Pancreas (tissue), 10 donors: ENCODE measurements at regions not wholly inside any gene's neighbourhood (a gene's known extent, or its start where the extent isn't known, plus 50 kb on each side); places are given as distances from the start of the nearest gene placed in this dataset.

Source experiments
- ATAC-seq, 4 donors: fragments of 200-7000 bp; cut with Tn5 transposase; one replicate each; pipeline versions ENCODE4 v1.8.0 to v1.9.1; 2020; ENCODE audit warnings: mild to moderate bottlenecking in 4 of 4, moderate library complexity in 4 of 4
- DNase-seq, 6 donors: peaks; one replicate each; pipeline ENCODE4 v3.0.0-alpha.2; 2020
- FAIRE-seq: peaks from 2 replicates; lab custom pipeline; 2012; peaks lifted over from hg19 to GRCh38; lab: Jason Lieb, UNC
- H3K27ac ChIP-seq, 4 donors: fragments of 200-600 bp; sonication (generic); 1 replicate in 3 of 4; 2 replicates in 1 of 4; pipeline versions ENCODE4 v1.5.0 to v1.8.0; 2020
- H3K27me3 ChIP-seq, 4 donors: fragments of 200-600 bp; one replicate each; pipeline ENCODE4 v1.8.0; 2021
- H3K36me3 ChIP-seq, 3 donors: fragments of 200-600 bp; sonication (generic) in 1 of 3; one replicate each; pipeline versions ENCODE4 v1.5.0 to v1.8.0; 2020 to 2021
- H3K4me1 ChIP-seq, 3 donors: fragments of 200-600 bp; one replicate each; pipeline ENCODE4 v1.8.0; 2021
- H3K4me3 ChIP-seq, 4 donors: fragments of 200-600 bp; sonication (generic) in 2 of 4; one replicate each; pipeline versions ENCODE4 v1.5.0 to v1.8.0; 2020 to 2021
- H3K9me3 ChIP-seq, 4 donors: fragments of 200-600 bp; one replicate each; pipeline ENCODE4 v1.8.0; 2021
- CTCF ChIP-seq, 4 donors: fragments of 200-600 bp; sonication (generic) in 3 of 4; IDR thresholded peaks; one replicate each; pipeline versions ENCODE4 v1.5.0 to v1.8.0; 2021; ENCODE audit warnings: antibody characterized with exemption in 4 of 4
- WGBS, 2 donors: extraction: QIAGEN DNeasy Blood & Tissue Kit; methylation state at CpG; one replicate each; pipeline ENCODE4 v1.1.7; 2013; 5-methylcytosine and 5-hydroxymethylcytosine counted together
- intact Hi-C, 3 donors: fragments of 100-400 bp; cut with DNase I; formaldehyde crosslinking; loops; one replicate each; pipeline versions ENCODE4 v1.11.1 to v1.14.2; 2022
- donor health status: healthy with polysubstance abuse.
- donor health status: DM: no; HTN: no; CAD: no; lungs with moderate emphysema.
- donor health status: DM: no; HTN: no; CAD: no.
- donor health status: control.
- donor health status: control.
- donor health status: Bipolar disorder and iron deficiency.
- donor health status: DM: yes; HTN: yes; CAD: no.
- donor health status: DM: no; HTN: no; CAD: no.
- donor health status: DM: no; HTN: no; CAD: no.
- donor health status: DM: yes; HTN: yes; CAD: no.

GRCh38 chr14:100432652-100433427 lies 109.7 kb downstream of the SLC25A47 start:
- FAIRE-seq: no peak
- 78 to 82% methylated on average over 5 of the region's 5 CpGs for WGBS, 2 donors

DNA sequence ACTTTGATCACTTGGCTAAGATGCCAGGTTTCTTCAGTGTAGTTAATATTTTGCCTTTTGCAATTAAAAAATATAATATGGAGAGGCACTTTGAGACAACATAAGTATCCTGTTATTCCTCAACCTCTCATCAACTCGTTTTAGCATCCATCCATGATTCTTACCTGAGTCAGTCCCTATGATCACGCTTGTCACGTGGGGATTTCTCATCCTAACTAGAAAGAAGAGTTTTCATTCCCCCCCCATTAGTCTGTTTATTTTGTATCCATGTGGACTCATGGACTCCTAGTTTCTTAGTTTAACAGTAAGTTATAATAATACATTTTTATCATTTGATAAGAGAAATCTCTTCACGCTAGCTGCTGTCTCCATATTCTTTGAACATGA lies 110.3 kb downstream of the SLC25A47 start:
- FAIRE-seq (no peak), DNase-seq (no peak)
- intact Hi-C loops: no loop called here

More at GRCh38 chr14:100432652-100433427, 109.7 kb downstream of the SLC25A47 start:
- DNase-seq: no peak
- no peaks in the 10 kb centered on the region for H3K9me3 ChIP-seq
- H3K4me3 ChIP-seq: no peak overlapping the region
- H3K27me3 ChIP-seq: no peaks in the 10 kb centered on the region
- H3K36me3 ChIP-seq: no peaks in the 10 kb centered on the region
- H3K27ac ChIP-seq: no peak overlapping the region
- intact Hi-C loops: no loop called here
- no peak for ATAC-seq
- TF ChIP-seq CTCF (IDR thresholded peaks at IDR 0.05): no peak
- H3K4me1 ChIP-seq: peaks cover 12 to 15% (median 12%) of the 10 kb centered on the region in 3 donors

GRCh38 chr14:100434033-100434601 lies 111.0 kb downstream of the SLC25A47 start:
- DNase-seq (peak in 1 of 6 donors; percentile 3), ATAC-seq (no peak), FAIRE-seq (no peak)
- WGBS, 2 donors: 89 to 90% methylated on average over 3 of the region's 3 CpGs
- no peaks in the 10 kb centered on the region for H3K9me3 ChIP-seq
- no peak for TF ChIP-seq CTCF (IDR thresholded peaks at IDR 0.05)
- no peak overlapping the region for H3K4me3 ChIP-seq
- no peaks in the 10 kb centered on the region for H3K36me3 ChIP-seq
- H3K27ac ChIP-seq: no peak overlapping the region
- H3K27me3 ChIP-seq: no peaks in the 10 kb centered on the region
- peaks cover 12 to 15% (median 12%) of the 10 kb centered on the region in 3 donors for H3K4me1 ChIP-seq
- intact Hi-C loops: no loop called here

More for the DNA sequence above, 110.3 kb downstream of the SLC25A47 start:
- Histone ChIP-seq H3K4me1 (peaks cover 12 to 15% (median 12%) of the 10 kb centered on the region in 3 donors), H3K27me3 (no peaks in the 10 kb centered on the region), H3K4me3 (no peak overlapping the region), H3K36me3 (no peaks in the 10 kb centered on the region), H3K27ac (no peak overlapping the region), H3K9me3 (no peaks in the 10 kb centered on the region)
- TF ChIP-seq CTCF (IDR thresholded peaks at IDR 0.05): no peak
- ATAC-seq: no peak
- WGBS, 2 donors: 68 to 79% methylated on average over 4 of the region's 4 CpGs

GRCh38 chr14:100434911-100435438 lies 111.8 kb downstream of the SLC25A47 start:
- ATAC-seq: no peak
- 88 to 89% methylated on average over 6 of the region's 6 CpGs for WGBS, 2 donors

More at GRCh38 chr14:100434911-100435438, 111.8 kb downstream of the SLC25A47 start:
- intact Hi-C loops: no loop called here
- Histone ChIP-seq H3K9me3 (no peaks in the 10 kb centered on the region), H3K4me3 (no peak overlapping the region), H3K4me1 (peaks cover 12 to 18% (median 15%) of the 10 kb centered on the region in 3 donors), H3K27me3 (no peaks in the 10 kb centered on the region), H3K36me3 (no peaks in the 10 kb centered on the region), H3K27ac (no peak overlapping the region)
- no peak for TF ChIP-seq CTCF (IDR thresholded peaks at IDR 0.05)
- no peak for FAIRE-seq
- peak in 1 of 6 donors; percentile 2 for DNase-seq
